Upper lobe of right lung (tissue), 1 donor: ENCODE measurements at regions not wholly inside any gene's neighbourhood (a gene's known extent, or its start where the extent isn't known, plus 50 kb on each side); places are given as distances from the start of the nearest gene placed in this dataset.

ENCODE experiments used
- ATAC-seq: fragments of 200-7000 bp; cut with Tn5 transposase; one replicate; pipeline ENCODE4 v1.9.1; 2020; ENCODE audit warnings: mild to moderate bottlenecking, moderate library complexity
- DNase-seq: peaks from one replicate; pipeline ENCODE4 v3.0.0-alpha.2; 2020
- H3K27ac ChIP-seq: fragments of 200-600 bp; one replicate; pipeline ENCODE4 v1.8.0; 2022
- H3K27me3 ChIP-seq: fragments of 200-600 bp; one replicate; pipeline ENCODE4 v1.8.0; 2022; ENCODE audit warnings: mild to moderate bottlenecking
- H3K36me3 ChIP-seq: fragments of 200-600 bp; one replicate; pipeline ENCODE4 v1.8.0; 2022
- H3K4me1 ChIP-seq: fragments of 200-600 bp; one replicate; pipeline ENCODE4 v1.8.0; 2022
- H3K4me3 ChIP-seq: fragments of 200-600 bp; one replicate; pipeline ENCODE4 v1.8.0; 2022; ENCODE audit warnings: mild to moderate bottlenecking
- H3K9me3 ChIP-seq: fragments of 200-600 bp; one replicate; pipeline ENCODE4 v1.8.0; 2022
- CTCF ChIP-seq: fragments of 200-600 bp; IDR thresholded peaks from one replicate; pipeline ENCODE4 v1.8.0; 2022; ENCODE audit warnings: antibody characterized with exemption
- intact Hi-C: fragments of 100-400 bp; cut with DNase I; formaldehyde crosslinking; loops from one replicate; pipeline ENCODE4 v1.11.0; 2022
- donor health status: DM: no; HTN: yes; CAD: no; lungs with severe emphysema.

GRCh38 chr2:217527590-217528202 is 475.1 kb downstream of the TNS1 start:
- H3K9me3 ChIP-seq, result no peaks in the 10 kb centered on the region
- ATAC-seq, result no peak
- H3K4me3 ChIP-seq, result no peak overlapping the region
- no peaks in the 10 kb centered on the region for H3K4me1 ChIP-seq
- no peak for TF ChIP-seq CTCF
- DNase-seq, result no peak
- no peak overlapping the region for H3K27ac ChIP-seq
- no peaks in the 10 kb centered on the region for H3K36me3 ChIP-seq
- no peaks in the 10 kb centered on the region for H3K27me3 ChIP-seq
- intact Hi-C loops, result no loop called here

- Histone ChIP-seq H3K4me1 (no peaks in the 10 kb centered on the region), H3K27ac (no peak overlapping the region), H3K36me3 (no peaks in the 10 kb centered on the region), H3K4me3 (no peak overlapping the region), H3K9me3 (no peaks in the 10 kb centered on the region), H3K27me3 (no peaks in the 10 kb centered on the region)
- ATAC-seq, result no peak
- intact Hi-C loops, result no loop called here
- DNase-seq, result no peak
- TF ChIP-seq CTCF, result no peak
These were observed 477.7 kb downstream of the TNS1 start for GRCh38 chr2:217525076-217525475.

- no peak for TF ChIP-seq CTCF
- Histone ChIP-seq H3K9me3 (no peaks in the 10 kb centered on the region), H3K36me3 (no peaks in the 10 kb centered on the region), H3K4me1 (no peaks in the 10 kb centered on the region), H3K27me3 (no peaks in the 10 kb centered on the region), H3K4me3 (no peak overlapping the region), H3K27ac (no peak overlapping the region)
- ATAC-seq (peak; percentile 19), DNase-seq (no peak)
- intact Hi-C loops, result no loop called here
These were observed 479.5 kb downstream of the TNS1 start for GRCh38 chr2:217523286-217523685.

- Histone ChIP-seq H3K27ac (no peak overlapping the region), H3K4me1 (no peaks in the 10 kb centered on the region), H3K36me3 (no peaks in the 10 kb centered on the region), H3K9me3 (no peaks in the 10 kb centered on the region), H3K27me3 (no peaks in the 10 kb centered on the region), H3K4me3 (no peak overlapping the region)
- intact Hi-C loops, result no loop called here
- ATAC-seq (no peak), DNase-seq (no peak)
- TF ChIP-seq CTCF, result no peak
These were observed 481.0 kb downstream of the TNS1 start for GRCh38 chr2:217521820-217522219.

- Histone ChIP-seq H3K27ac (no peak overlapping the region), H3K36me3 (no peaks in the 10 kb centered on the region), H3K4me1 (no peaks in the 10 kb centered on the region), H3K9me3 (no peaks in the 10 kb centered on the region), H3K27me3 (no peaks in the 10 kb centered on the region), H3K4me3 (no peak overlapping the region)
- intact Hi-C loops, result no loop called here
- DNase-seq (no peak), ATAC-seq (no peak)
- no peak for TF ChIP-seq CTCF
These were observed 482.3 kb downstream of the TNS1 start for GRCh38 chr2:217520356-217521010.
